ENCODE measurements at regions not wholly inside any gene's neighbourhood (a gene's known extent, or its start where the extent isn't known, plus 50 kb on each side); places are given as distances from the start of the nearest gene placed in this dataset.

DNA sequence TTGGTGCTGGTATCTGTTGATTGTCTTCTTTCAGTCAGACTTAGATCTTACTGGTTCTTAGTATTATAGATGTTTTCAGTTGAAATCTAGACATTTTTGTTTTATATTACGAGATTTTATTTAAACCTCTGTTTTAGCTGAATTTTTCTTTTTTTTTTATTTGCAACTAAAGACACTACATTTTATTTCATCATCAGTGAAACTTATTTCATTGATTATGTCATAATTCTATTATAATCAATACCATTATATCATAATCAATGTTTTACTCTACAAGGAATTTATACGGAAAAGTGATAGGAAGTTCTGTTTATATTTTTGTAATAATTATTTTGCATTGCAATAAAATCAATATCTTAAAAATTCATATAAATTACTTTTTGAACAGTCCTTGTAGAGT is 477.4 kb upstream of the MDFIC2 start:
- Mint-ChIP-seq H3K4me3 (no peak overlapping the region), H3K36me3 (no peaks in the 10 kb centered on the region), H3K27me3 (ENCODE audit: low read depth in 3 of 3) (peaks cover 0 to 4% (median 2%) of the 10 kb centered on the region in 3 donors), H3K4me1 (no peaks in the 10 kb centered on the region), H3K27ac (no peak overlapping the region), H3K9me3 (peaks cover 0 to 10% (median 7%) of the 10 kb centered on the region in 7 donors)
- Histone ChIP-seq H3K4me1 (ENCODE audit: control insufficient read depth in 1 of 2, insufficient read depth in 2 of 2, low read length in 2 of 2) (no peaks in the 10 kb centered on the region), H2AFZ (ENCODE audit: insufficient read depth, low read depth, low read length, poor library complexity, severe bottlenecking) (no peak overlapping the region), H3K9me3 (replicated peaks in 1 of 2; ENCODE audit: control insufficient read depth in 1 of 2, insufficient read depth in 1 of 2, low read length in 2 of 2) (no peaks in the 10 kb centered on the region), H3K27ac (ENCODE audit: low read depth in 1 of 2, low read length in 2 of 2) (no peak overlapping the region), H3K79me2 (ENCODE audit: insufficient read depth, low read length) (no peaks in the 10 kb centered on the region), H3K4me3 (replicated peaks in 1 of 3; ENCODE audit: low read depth in 2 of 3, low read length in 3 of 3) (no peak overlapping the region), H3K4me2 (replicated peaks; ENCODE audit: extremely low read depth, low read length, poor library complexity, severe bottlenecking) (no peak overlapping the region), H3K9ac (ENCODE audit: insufficient read depth, low read length, poor library complexity, severe bottlenecking) (no peak overlapping the region), H3K36me3 (replicated peaks in 1 of 2; ENCODE audit: control insufficient read depth in 1 of 2, insufficient read depth in 2 of 2, low read length in 2 of 2) (no peaks in the 10 kb centered on the region), H3K27me3 (ENCODE audit: control insufficient read depth in 2 of 2, insufficient read depth in 2 of 2, low read length in 2 of 2) (no peaks in the 10 kb centered on the region), H4K20me1 (ENCODE audit: insufficient read depth, low read length) (no peaks in the 10 kb centered on the region)
- intact Hi-C loops (cut with micrococcal nuclease), result no loop called here
- TF ChIP-seq, protein P1, sequence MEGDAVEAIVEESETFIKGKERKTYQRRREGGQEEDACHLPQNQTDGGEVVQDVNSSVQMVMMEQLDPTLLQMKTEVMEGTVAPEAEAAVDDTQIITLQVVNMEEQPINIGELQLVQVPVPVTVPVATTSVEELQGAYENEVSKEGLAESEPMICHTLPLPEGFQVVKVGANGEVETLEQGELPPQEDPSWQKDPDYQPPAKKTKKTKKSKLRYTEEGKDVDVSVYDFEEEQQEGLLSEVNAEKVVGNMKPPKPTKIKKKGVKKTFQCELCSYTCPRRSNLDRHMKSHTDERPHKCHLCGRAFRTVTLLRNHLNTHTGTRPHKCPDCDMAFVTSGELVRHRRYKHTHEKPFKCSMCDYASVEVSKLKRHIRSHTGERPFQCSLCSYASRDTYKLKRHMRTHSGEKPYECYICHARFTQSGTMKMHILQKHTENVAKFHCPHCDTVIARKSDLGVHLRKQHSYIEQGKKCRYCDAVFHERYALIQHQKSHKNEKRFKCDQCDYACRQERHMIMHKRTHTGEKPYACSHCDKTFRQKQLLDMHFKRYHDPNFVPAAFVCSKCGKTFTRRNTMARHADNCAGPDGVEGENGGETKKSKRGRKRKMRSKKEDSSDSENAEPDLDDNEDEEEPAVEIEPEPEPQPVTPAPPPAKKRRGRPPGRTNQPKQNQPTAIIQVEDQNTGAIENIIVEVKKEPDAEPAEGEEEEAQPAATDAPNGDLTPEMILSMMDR (IDR thresholded peaks at IDR 0.05), result no peak
- no peak for DNase-seq
- WGBS (ENCODE audit: insufficient coverage), result no CpG with 5 or more reads among the region's 2 CpGs

DNA sequence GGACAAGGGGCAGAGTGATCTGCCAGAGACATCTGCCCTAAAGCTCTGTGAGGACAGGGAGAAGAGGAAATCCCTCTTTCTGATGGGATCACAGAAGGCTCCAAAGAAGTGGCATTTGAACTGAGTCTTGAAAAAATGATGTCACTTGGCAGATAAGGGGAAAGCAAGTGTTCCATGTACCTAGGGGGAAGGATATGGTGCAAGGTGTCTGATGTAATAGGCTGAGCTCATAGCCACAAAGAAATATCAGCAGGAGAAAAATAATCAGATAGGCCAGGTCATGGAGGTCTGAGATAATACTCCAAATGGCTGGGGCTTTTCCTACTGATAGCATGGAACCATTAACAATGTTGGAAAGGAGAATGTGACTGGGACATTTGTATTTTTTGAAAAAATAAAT is 468.4 kb upstream of the MDFIC2 start:
- Mint-ChIP-seq H3K27ac (no peak overlapping the region), H3K9me3 (peaks cover 0 to 2% (median 0%) of the 10 kb centered on the region in 7 donors), H3K4me1 (no peaks in the 10 kb centered on the region), H3K4me3 (no peak overlapping the region), H3K36me3 (no peaks in the 10 kb centered on the region), H3K27me3 (ENCODE audit: low read depth in 3 of 3) (peaks cover 0 to 3% (median 0%) of the 10 kb centered on the region in 3 donors)
- TF ChIP-seq, protein P1 (IDR thresholded peaks at IDR 0.05), result no peak
- no peaks in the 10 kb centered on the region for H3K4me1 ChIP-seq (ENCODE audit: control insufficient read depth in 1 of 2, insufficient read depth in 2 of 2, low read length in 2 of 2)
- no peak overlapping the region for H3K4me3 ChIP-seq (replicated peaks in 1 of 3; ENCODE audit: low read depth in 2 of 3, low read length in 3 of 3)
- no peaks in the 10 kb centered on the region for H3K27me3 ChIP-seq (ENCODE audit: control insufficient read depth in 2 of 2, insufficient read depth in 2 of 2, low read length in 2 of 2)
- no peaks in the 10 kb centered on the region for H3K9me3 ChIP-seq (replicated peaks in 1 of 2; ENCODE audit: control insufficient read depth in 1 of 2, insufficient read depth in 1 of 2, low read length in 2 of 2)
- H3K9ac ChIP-seq (ENCODE audit: insufficient read depth, low read length, poor library complexity, severe bottlenecking), result no peak overlapping the region
- no peak overlapping the region for H3K4me2 ChIP-seq (replicated peaks; ENCODE audit: extremely low read depth, low read length, poor library complexity, severe bottlenecking)
- intact Hi-C loops (cut with micrococcal nuclease), result no loop called here
- H4K20me1 ChIP-seq (ENCODE audit: insufficient read depth, low read length), result no peaks in the 10 kb centered on the region
- no peaks in the 10 kb centered on the region for H3K36me3 ChIP-seq (replicated peaks in 1 of 2; ENCODE audit: control insufficient read depth in 1 of 2, insufficient read depth in 2 of 2, low read length in 2 of 2)
- H3K27ac ChIP-seq (ENCODE audit: low read depth in 1 of 2, low read length in 2 of 2), result no peak overlapping the region
- H2AFZ ChIP-seq (ENCODE audit: insufficient read depth, low read depth, low read length, poor library complexity, severe bottlenecking), result no peak overlapping the region
- H3K79me2 ChIP-seq (ENCODE audit: insufficient read depth, low read length), result no peaks in the 10 kb centered on the region
- no peak for DNase-seq
